CD14-positive monocyte (primary cell): ENCODE measurements at regions not wholly inside any gene's neighbourhood (a gene's known extent, or its start where the extent isn't known, plus 50 kb on each side); places are given as distances from the start of the nearest gene placed in this dataset.

Experiments
- DNase-seq, 3 donors: peaks; one replicate each; pipeline ENCODE4 v3.0.0-alpha.2; 2011 to 2022
- H2AFZ ChIP-seq: 2 replicates; pipeline ENCODE4 v1.6.0; 2012; ENCODE audit warnings: mild to moderate bottlenecking, low read depth, low read length, inconsistent platforms; ENCODE audit not compliant: insufficient read depth, poor library complexity, severe bottlenecking
- H3K27ac ChIP-seq, 2 donors: 1 replicate in 1 of 2; 2 replicates in 1 of 2; pipeline ENCODE4 v1.5.1; 2012 to 2013; ENCODE audit warnings: low read length in 2 of 2, control low read depth in 1 of 2, inconsistent platforms in 1 of 2, low read depth in 1 of 2, mild to moderate bottlenecking in 1 of 2
- H3K27me3 ChIP-seq, 2 donors: one replicate each; pipeline versions ENCODE4 v1.6.0 to v1.6.1; 2011 to 2013; ENCODE audit warnings: low read length in 2 of 2; ENCODE audit not compliant: control insufficient read depth in 2 of 2, insufficient read depth in 2 of 2
- H3K36me3 ChIP-seq, 2 donors: replicated peaks in 1 of 2; 1 replicate in 1 of 2; 2 replicates in 1 of 2; pipeline versions ENCODE4 v1.5.1 to v1.6.1; 2012 to 2013; ENCODE audit warnings: low read length in 2 of 2, control low read depth in 1 of 2, inconsistent platforms in 1 of 2, mild to moderate bottlenecking in 1 of 2; ENCODE audit not compliant: insufficient read depth in 2 of 2, control insufficient read depth in 1 of 2
- H3K4me1 ChIP-seq, 2 donors: 1 replicate in 1 of 2; 2 replicates in 1 of 2; pipeline versions ENCODE4 v1.5.1 to v1.6.1; 2012 to 2013; ENCODE audit warnings: low read length in 2 of 2, control low read depth in 1 of 2, inconsistent platforms in 1 of 2, mild to moderate bottlenecking in 1 of 2, moderate library complexity in 1 of 2; ENCODE audit not compliant: insufficient read depth in 2 of 2, control insufficient read depth in 1 of 2
- H3K4me2 ChIP-seq: replicated peaks from 2 replicates; pipeline ENCODE3; 2012; ENCODE audit warnings: low read length, moderate library complexity, mild to moderate bottlenecking; ENCODE audit not compliant: poor library complexity, severe bottlenecking; ENCODE audit errors: extremely low read depth
- H3K4me3 ChIP-seq, 3 experiments: fragments of 200-600 bp in 1 of 3; sonication (generic) in 1 of 3; replicated peaks in 1 of 3; 1 replicate in 2 of 3; 2 replicates in 1 of 3; pipeline ENCODE4 v1.5.1; 2011 to 2013; ENCODE audit warnings: low read length in 3 of 3, mild to moderate bottlenecking in 3 of 3, control low read depth in 2 of 3, low read depth in 2 of 3, inconsistent platforms in 1 of 3, moderate library complexity in 1 of 3
- H3K79me2 ChIP-seq: 2 replicates; pipeline ENCODE4 v1.6.0; 2012; ENCODE audit warnings: mild to moderate bottlenecking, control low read depth, inconsistent platforms, low read length, moderate library complexity; ENCODE audit not compliant: insufficient read depth
- H3K9ac ChIP-seq: 2 replicates; pipeline ENCODE4 v1.6.0; 2017; ENCODE audit warnings: low read length, mild to moderate bottlenecking; ENCODE audit not compliant: insufficient read depth, poor library complexity, severe bottlenecking
- H3K9me3 ChIP-seq, 2 donors: replicated peaks in 1 of 2; 1 replicate in 1 of 2; 2 replicates in 1 of 2; pipeline versions ENCODE4 v1.5.1 to v1.6.1; 2012 to 2013; ENCODE audit warnings: low read length in 2 of 2, control low read depth in 1 of 2; ENCODE audit not compliant: control insufficient read depth in 1 of 2, insufficient read depth in 1 of 2
- H4K20me1 ChIP-seq: 2 replicates; pipeline ENCODE4 v1.6.0; 2012; ENCODE audit warnings: mild to moderate bottlenecking, low read length, control low read depth, moderate library complexity; ENCODE audit not compliant: insufficient read depth
- H3K27ac Mint-ChIP-seq, 7 donors: one replicate each; pipeline ENCODE4 v1.8.0; 2020; ENCODE audit warnings: mild to moderate bottlenecking in 7 of 7, mixed read lengths in 7 of 7, moderate library complexity in 6 of 7, inconsistent platforms in 2 of 7
- H3K27me3 Mint-ChIP-seq, 3 donors: one replicate each; pipeline ENCODE4 v1.8.0; 2021 to 2022; ENCODE audit warnings: low read depth in 3 of 3, mild to moderate bottlenecking in 3 of 3, mixed read lengths in 3 of 3, moderate library complexity in 3 of 3, inconsistent platforms in 1 of 3
- H3K36me3 Mint-ChIP-seq, 2 donors: one replicate each; pipeline ENCODE4 v1.8.0; 2020; ENCODE audit warnings: mixed read lengths in 2 of 2, inconsistent platforms in 1 of 2, mild to moderate bottlenecking in 1 of 2
- H3K4me1 Mint-ChIP-seq: one replicate; pipeline ENCODE4 v1.8.0; 2020; ENCODE audit warnings: mild to moderate bottlenecking, mixed read lengths
- H3K4me3 Mint-ChIP-seq, 2 donors: one replicate each; pipeline ENCODE4 v1.8.0; 2020; ENCODE audit warnings: mild to moderate bottlenecking in 2 of 2, mixed read lengths in 2 of 2, moderate library complexity in 1 of 2
- H3K9me3 Mint-ChIP-seq, 7 donors: one replicate each; pipeline ENCODE4 v1.8.0; 2020 to 2022; ENCODE audit warnings: mixed read lengths in 7 of 7, mild to moderate bottlenecking in 6 of 7, moderate library complexity in 6 of 7, inconsistent platforms in 2 of 7
- CTCF ChIP-seq: fragments of 200-600 bp; IDR thresholded peaks from one replicate; pipeline ENCODE4 v1.8.0; 2022; ENCODE audit warnings: antibody characterized with exemption, mild to moderate bottlenecking
- WGBS: methylation state at CpG from one replicate; pipeline ENCODE4 v1.1.5; 2013; ENCODE audit warnings: missing lambda C conversion rate; ENCODE audit not compliant: insufficient coverage; 5-methylcytosine and 5-hydroxymethylcytosine counted together
- intact Hi-C, 2 donors: fragments of 100-400 bp; cut with micrococcal nuclease; formaldehyde crosslinking; loops; one replicate each; pipeline versions ENCODE4 v1.15.0 to v1.15.1; 2023

GRCh38 chr9:24342457-24342856 is 203.2 kb downstream of the IZUMO3 start:
- intact Hi-C loops: loop anchor here in 1 of 2 donors (10.0 kb wide), 1 partner anchor 52 kb away; no protein-coding TSS in a partner anchor
- Mint-ChIP-seq H3K36me3 (no peaks in the 10 kb centered on the region), H3K9me3 (peaks cover 0 to 7% (median 2%) of the 10 kb centered on the region in 7 donors), H3K27ac (no peak overlapping the region), H3K27me3 (no peaks in the 10 kb centered on the region), H3K4me3 (no peak overlapping the region), H3K4me1 (no peaks in the 10 kb centered on the region)
- H3K9ac ChIP-seq: no peak overlapping the region
- TF ChIP-seq CTCF: no peak
- DNase-seq: no peak
- H2AFZ ChIP-seq: no peak overlapping the region
- H4K20me1 ChIP-seq: no peaks in the 10 kb centered on the region
- no peak overlapping the region for H3K4me2 ChIP-seq
- peaks cover 3 to 4% of the 10 kb centered on the region in 2 donors for H3K9me3 ChIP-seq
- no peak overlapping the region for H3K4me3 ChIP-seq
- H3K27me3 ChIP-seq: no peaks in the 10 kb centered on the region
- no peak overlapping the region for H3K27ac ChIP-seq
- no peaks in the 10 kb centered on the region for H3K36me3 ChIP-seq
- H3K79me2 ChIP-seq: no peaks in the 10 kb centered on the region
- WGBS: no CpG with 5 or more reads among the region's 1 CpG
- no peaks in the 10 kb centered on the region for H3K4me1 ChIP-seq

GRCh38 chr9:24333629-24334028 is 212.1 kb downstream of the IZUMO3 start:
- no peak for TF ChIP-seq CTCF
- no peak for DNase-seq
- H3K4me3 ChIP-seq: no peak overlapping the region
- peaks cover 0 to 7% (median 1%) of the 10 kb centered on the region in 7 donors for H3K9me3 Mint-ChIP-seq
- WGBS: 80% methylated on average over 2 of the region's 2 CpGs
- no peaks in the 10 kb centered on the region for H3K27me3 Mint-ChIP-seq
- no peak overlapping the region for H3K27ac Mint-ChIP-seq
- no peak overlapping the region for H2AFZ ChIP-seq
- H4K20me1 ChIP-seq: no peaks in the 10 kb centered on the region
- no peak overlapping the region for H3K4me2 ChIP-seq
- H3K9me3 ChIP-seq: peaks cover 0 to 5% of the 10 kb centered on the region in 2 donors
- no peak overlapping the region for H3K4me3 Mint-ChIP-seq
- H3K9ac ChIP-seq: no peak overlapping the region
- no peaks in the 10 kb centered on the region for H3K4me1 ChIP-seq
- no peaks in the 10 kb centered on the region for H3K36me3 Mint-ChIP-seq
- intact Hi-C loops: no loop called here
- no peaks in the 10 kb centered on the region for H3K36me3 ChIP-seq
- H3K79me2 ChIP-seq: no peaks in the 10 kb centered on the region
- H3K4me1 Mint-ChIP-seq: no peaks in the 10 kb centered on the region
- H3K27me3 ChIP-seq: no peaks in the 10 kb centered on the region
- H3K27ac ChIP-seq: no peak overlapping the region
